MM.1S (cell line): ENCODE measurements at regions not wholly inside any gene's neighbourhood (a gene's known extent, or its start where the extent isn't known, plus 50 kb on each side); places are given as distances from the start of the nearest gene placed in this dataset.

Source experiments
- DNase-seq: peaks from one replicate; pipeline ENCODE4 v3.0.0-alpha.2; 2015
- H2AFZ ChIP-seq: fragments of 300-600 bp; sonication (generic); 2 replicates; pipeline ENCODE4 v1.6.0; 2016; ENCODE audit warnings: antibody characterized with exemption, low read length
- H3F3A ChIP-seq: fragments of 300-600 bp; sonication (generic); 2 replicates; pipeline ENCODE4 v1.6.1; 2016; ENCODE audit warnings: mild to moderate bottlenecking, antibody characterized with exemption, low read length, moderate library complexity, mixed read lengths; ENCODE audit not compliant: insufficient read depth
- H3K27ac ChIP-seq: fragments of 300-600 bp; sonication (generic); 2 replicates; pipeline ENCODE4 v1.5.1; 2016; ENCODE audit warnings: mild to moderate bottlenecking, low read length
- H3K27me3 ChIP-seq: fragments of 300-600 bp; sonication (generic); replicated peaks from 2 replicates; pipeline ENCODE4 v1.6.0; 2016; ENCODE audit warnings: low read length; ENCODE audit not compliant: insufficient read depth
- H3K36me3 ChIP-seq: fragments of 300-600 bp; sonication (generic); replicated peaks from 2 replicates; pipeline ENCODE4 v1.6.1; 2016; ENCODE audit warnings: mild to moderate bottlenecking, low read length, mixed read lengths; ENCODE audit not compliant: insufficient read depth
- H3K4me1 ChIP-seq: fragments of 300-600 bp; sonication (generic); 2 replicates; pipeline ENCODE4 v1.6.1; 2016; ENCODE audit warnings: low read length, mixed read lengths
- H3K4me2 ChIP-seq: fragments of 300-600 bp; sonication (generic); 2 replicates; pipeline ENCODE4 v1.6.0; 2016; ENCODE audit warnings: low read depth, low read length
- H3K4me3 ChIP-seq: fragments of 300-600 bp; sonication (generic); 2 replicates; pipeline ENCODE4 v1.5.1; 2016; ENCODE audit warnings: low read length, mixed read lengths
- H3K79me2 ChIP-seq: fragments of 300-600 bp; sonication (generic); 2 replicates; pipeline ENCODE4 v1.6.1; 2016; ENCODE audit warnings: mixed run types, low read length, mixed read lengths
- H3K9ac ChIP-seq: fragments of 300-600 bp; sonication (generic); 2 replicates; pipeline ENCODE4 v1.6.1; 2016; ENCODE audit warnings: low read length, mixed read lengths
- H3K9me2 ChIP-seq: fragments of 300-600 bp; sonication (generic); replicated peaks from 2 replicates; pipeline ENCODE4 v1.6.1; 2016; ENCODE audit warnings: mild to moderate bottlenecking, low read length, mixed read lengths; ENCODE audit not compliant: insufficient read depth
- H3K9me3 ChIP-seq: fragments of 300-600 bp; sonication (generic); replicated peaks from 2 replicates; pipeline ENCODE4 v1.6.1; 2016; ENCODE audit warnings: mild to moderate bottlenecking, low read length, mixed read lengths; ENCODE audit not compliant: insufficient read depth
- H4K20me1 ChIP-seq: fragments of 300-600 bp; sonication (generic); 2 replicates; pipeline ENCODE4 v1.6.1; 2016; ENCODE audit warnings: mild to moderate bottlenecking, low read length, moderate library complexity, mixed read lengths; ENCODE audit not compliant: insufficient read depth
- CTCF ChIP-seq: fragments of 300-600 bp; sonication (generic); IDR thresholded peaks from 2 replicates; pipeline ENCODE4 v1.5.1; 2016; ENCODE audit warnings: antibody characterized with exemption, low read length, mixed read lengths
- EZH2 ChIP-seq: fragments of 300-600 bp; sonication (generic); optimal IDR thresholded peaks from 2 replicates; pipeline ENCODE3; 2017; ENCODE audit warnings: low read depth, mild to moderate bottlenecking, antibody characterized with exemption, low read length, mixed read lengths
- EZH2phosphoT487 ChIP-seq: fragments of 300-600 bp; sonication (generic); IDR thresholded peaks from 2 replicates; pipeline ENCODE4 v1.6.1; 2018; ENCODE audit warnings: antibody characterized with exemption, low read length

GRCh38 chr5:8923526-8923925, 622.3 kb downstream of the SEMA5A start:
- Histone ChIP-seq H3K9ac (no peak overlapping the region), H3K9me2 (no peaks in the 10 kb centered on the region), H3K27ac (no peak overlapping the region), H3F3A (no peaks in the 10 kb centered on the region), H3K4me2 (no peak overlapping the region), H3K27me3 (no peaks in the 10 kb centered on the region), H3K36me3 (no peaks in the 10 kb centered on the region), H3K4me1 (no peaks in the 10 kb centered on the region), H3K79me2 (no peaks in the 10 kb centered on the region), H4K20me1 (no peaks in the 10 kb centered on the region), H3K9me3 (no peaks in the 10 kb centered on the region), H3K4me3 (no peak overlapping the region), H2AFZ (no peak overlapping the region)
- TF ChIP-seq EZH2: no peak
- TF ChIP-seq EZH2phosphoT487: no peak
- no peak for TF ChIP-seq CTCF
- no peak for DNase-seq

- H3F3A ChIP-seq: no peaks in the 10 kb centered on the region
- H3K4me2 ChIP-seq: no peak overlapping the region
- H3K9me3 ChIP-seq: no peaks in the 10 kb centered on the region
- H3K4me3 ChIP-seq: no peak overlapping the region
- DNase-seq: no peak
- H3K27ac ChIP-seq: no peak overlapping the region
- TF ChIP-seq EZH2phosphoT487: no peak
- TF ChIP-seq EZH2: no peak
- TF ChIP-seq CTCF: no peak
- no peak overlapping the region for H3K9ac ChIP-seq
- H3K27me3 ChIP-seq: no peaks in the 10 kb centered on the region
- H3K9me2 ChIP-seq: no peaks in the 10 kb centered on the region
- H3K36me3 ChIP-seq: no peaks in the 10 kb centered on the region
- H4K20me1 ChIP-seq: no peaks in the 10 kb centered on the region
- H3K4me1 ChIP-seq: no peaks in the 10 kb centered on the region
- no peak overlapping the region for H2AFZ ChIP-seq
- H3K79me2 ChIP-seq: no peaks in the 10 kb centered on the region
Observed at GRCh38 chr5:8924054-8924793, 621.7 kb downstream of the SEMA5A start.

- Histone ChIP-seq H3K27ac (no peak overlapping the region), H3K9me3 (no peaks in the 10 kb centered on the region), H3K27me3 (no peaks in the 10 kb centered on the region), H3K4me2 (no peak overlapping the region), H4K20me1 (no peaks in the 10 kb centered on the region), H2AFZ (no peak overlapping the region), H3K4me3 (no peak overlapping the region), H3K9me2 (no peaks in the 10 kb centered on the region), H3K36me3 (no peaks in the 10 kb centered on the region), H3K4me1 (no peaks in the 10 kb centered on the region), H3K79me2 (no peaks in the 10 kb centered on the region), H3F3A (no peaks in the 10 kb centered on the region), H3K9ac (no peak overlapping the region)
- no peak for DNase-seq
- TF ChIP-seq EZH2phosphoT487 (no peak), CTCF (no peak), EZH2 (no peak)
Observed at GRCh38 chr5:8930021-8930420, 615.9 kb downstream of the SEMA5A start.
